Calu3 (cell line): ENCODE measurements at regions not wholly inside any gene's neighbourhood (a gene's known extent, or its start where the extent isn't known, plus 50 kb on each side); places are given as distances from the start of the nearest gene placed in this dataset.

Experiments used
- BruUV-seq: library from RNA; stranded (reverse); fragments of 400-500 nt; replicated peaks from 2 replicates; lab custom pipeline; 2021; lab: Mats Ljungman, UMichigan
- CTCF ChIA-PET: fragments of 300-600 bp; sonication (Branson Sonifier 250); formaldehyde crosslinking; loops from one replicate; lab custom pipeline; 2022; ENCODE audit warnings: antibody characterized with exemption; lab: Charles Lee
- DNase-seq: peaks from one replicate; pipeline ENCODE4 v3.0.0; 2022
- H3K27ac Mint-ChIP-seq: one replicate; pipeline ENCODE4 v1.8.0; 2022; ENCODE audit warnings: mixed read lengths; ENCODE audit not compliant: unreplicated experiment
- H3K27me3 Mint-ChIP-seq: one replicate; pipeline ENCODE4 v1.8.0; 2022; ENCODE audit warnings: mixed read lengths; ENCODE audit not compliant: unreplicated experiment
- H3K36me3 Mint-ChIP-seq: one replicate; pipeline ENCODE4 v1.8.0; 2022; ENCODE audit warnings: mild to moderate bottlenecking, moderate library complexity, mixed read lengths; ENCODE audit not compliant: insufficient read depth, unreplicated experiment
- H3K4me1 Mint-ChIP-seq: one replicate; pipeline ENCODE4 v1.8.0; 2022; ENCODE audit warnings: mild to moderate bottlenecking, low read depth, mixed read lengths; ENCODE audit not compliant: unreplicated experiment
- H3K4me3 Mint-ChIP-seq: one replicate; pipeline ENCODE4 v1.8.0; 2022; ENCODE audit warnings: mild to moderate bottlenecking, low read depth, moderate library complexity, mixed read lengths; ENCODE audit not compliant: unreplicated experiment
- H3K9me3 Mint-ChIP-seq: one replicate; pipeline ENCODE4 v1.8.0; 2022; ENCODE audit warnings: low read depth, mixed read lengths; ENCODE audit not compliant: unreplicated experiment
- intact Hi-C: fragments of 100-400 bp; cut with micrococcal nuclease; formaldehyde crosslinking; loops from one replicate; pipeline ENCODE4 v1.10.0; 2022; ENCODE audit not compliant: unreplicated experiment
- TF ChIP-seq, protein P1 (sequence below): fragments of 200-600 bp; IDR thresholded peaks from one replicate; pipeline ENCODE4 v1.8.0; 2022; ENCODE audit warnings: antibody characterized with exemption; ENCODE audit not compliant: unreplicated experiment

GRCh38 chr9:26296910-26297572 lies 595.6 kb downstream of the CAAP1 start:
- no TSS peak for BruUV-seq
- intact Hi-C loops: no loop called here
- TF ChIP-seq, protein P1, sequence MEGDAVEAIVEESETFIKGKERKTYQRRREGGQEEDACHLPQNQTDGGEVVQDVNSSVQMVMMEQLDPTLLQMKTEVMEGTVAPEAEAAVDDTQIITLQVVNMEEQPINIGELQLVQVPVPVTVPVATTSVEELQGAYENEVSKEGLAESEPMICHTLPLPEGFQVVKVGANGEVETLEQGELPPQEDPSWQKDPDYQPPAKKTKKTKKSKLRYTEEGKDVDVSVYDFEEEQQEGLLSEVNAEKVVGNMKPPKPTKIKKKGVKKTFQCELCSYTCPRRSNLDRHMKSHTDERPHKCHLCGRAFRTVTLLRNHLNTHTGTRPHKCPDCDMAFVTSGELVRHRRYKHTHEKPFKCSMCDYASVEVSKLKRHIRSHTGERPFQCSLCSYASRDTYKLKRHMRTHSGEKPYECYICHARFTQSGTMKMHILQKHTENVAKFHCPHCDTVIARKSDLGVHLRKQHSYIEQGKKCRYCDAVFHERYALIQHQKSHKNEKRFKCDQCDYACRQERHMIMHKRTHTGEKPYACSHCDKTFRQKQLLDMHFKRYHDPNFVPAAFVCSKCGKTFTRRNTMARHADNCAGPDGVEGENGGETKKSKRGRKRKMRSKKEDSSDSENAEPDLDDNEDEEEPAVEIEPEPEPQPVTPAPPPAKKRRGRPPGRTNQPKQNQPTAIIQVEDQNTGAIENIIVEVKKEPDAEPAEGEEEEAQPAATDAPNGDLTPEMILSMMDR: no peak
- no peak overlapping the region for H3K4me3 Mint-ChIP-seq
- H3K4me1 Mint-ChIP-seq: no peaks in the 10 kb centered on the region
- CTCF ChIA-PET: no interaction called here
- no peaks in the 10 kb centered on the region for H3K27me3 Mint-ChIP-seq
- no peak overlapping the region for H3K27ac Mint-ChIP-seq
- DNase-seq: no peak
- H3K9me3 Mint-ChIP-seq: peaks cover 7% of the 10 kb centered on the region
- H3K36me3 Mint-ChIP-seq: no peaks in the 10 kb centered on the region

DNA sequence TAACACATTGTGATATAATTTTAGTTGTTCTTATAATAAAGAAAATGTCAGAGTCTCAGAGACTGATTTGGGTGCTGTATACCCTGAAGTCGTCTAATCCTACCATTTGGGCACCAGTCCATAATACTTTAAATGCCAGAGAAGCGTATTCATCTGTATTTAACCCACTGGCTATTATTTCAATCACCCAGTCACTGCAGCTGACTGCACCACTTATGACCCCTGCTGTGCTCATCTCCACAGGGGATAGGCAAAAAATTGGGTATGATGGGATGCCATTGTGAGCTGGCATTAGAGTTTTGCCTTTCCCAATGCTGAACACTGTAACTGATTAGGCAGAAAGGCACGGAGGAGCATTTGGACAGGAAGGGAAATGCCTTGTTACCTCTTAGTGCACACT lies 599.7 kb downstream of the CAAP1 start:
- peaks cover 12% of the 10 kb centered on the region for H3K9me3 Mint-ChIP-seq
- H3K27ac Mint-ChIP-seq: no peak overlapping the region
- H3K4me1 Mint-ChIP-seq: no peaks in the 10 kb centered on the region
- H3K36me3 Mint-ChIP-seq: no peaks in the 10 kb centered on the region
- no peak for DNase-seq
- TF ChIP-seq, protein P1: no peak
- CTCF ChIA-PET: interaction anchor here (0.6 kb wide), 1 partner anchor 527 kb away, joined by 4 read pairs; no protein-coding TSS in a partner anchor
- no peak overlapping the region for H3K4me3 Mint-ChIP-seq
- intact Hi-C loops: no loop called here
- H3K27me3 Mint-ChIP-seq: no peaks in the 10 kb centered on the region
- BruUV-seq: no TSS peak

DNA sequence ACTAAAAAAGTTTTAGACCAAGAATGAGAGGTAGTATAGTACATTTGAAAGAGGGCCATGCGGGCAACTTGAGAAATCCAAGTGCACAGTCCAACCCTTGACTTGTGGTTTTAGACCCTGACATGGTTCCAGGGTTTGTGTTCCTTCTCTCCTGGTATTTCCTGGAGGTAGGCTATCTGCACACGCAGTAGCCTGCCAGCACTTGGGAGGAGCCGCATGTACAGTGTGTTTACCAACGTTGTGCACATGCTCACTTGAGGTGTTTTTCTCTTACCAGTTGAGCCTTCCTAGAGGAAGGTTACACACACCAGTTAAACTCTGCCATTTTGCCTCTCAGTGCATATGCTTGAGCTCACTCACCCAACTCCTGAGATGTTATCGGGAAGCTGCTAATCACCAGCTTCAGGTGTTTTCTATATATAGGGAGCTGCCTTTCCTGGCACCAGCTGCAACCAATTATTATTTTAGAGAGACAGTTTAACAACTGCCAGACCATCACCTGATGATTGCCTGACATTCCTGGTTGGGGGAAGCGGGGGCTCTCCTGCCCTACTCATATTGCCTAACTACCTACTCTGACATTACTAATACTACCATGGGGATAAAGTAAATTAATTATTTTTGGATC lies 593.4 kb upstream of the TUSC1 start:
- no peak overlapping the region for H3K4me3 Mint-ChIP-seq
- CTCF ChIA-PET: no interaction called here
- intact Hi-C loops: no loop called here
- no peaks in the 10 kb centered on the region for H3K27me3 Mint-ChIP-seq
- no peak for DNase-seq
- H3K36me3 Mint-ChIP-seq: no peaks in the 10 kb centered on the region
- TF ChIP-seq, protein P1: no peak
- H3K4me1 Mint-ChIP-seq: no peaks in the 10 kb centered on the region
- no TSS peak for BruUV-seq
- H3K27ac Mint-ChIP-seq: no peak overlapping the region
- H3K9me3 Mint-ChIP-seq: peaks cover 2% of the 10 kb centered on the region

DNA sequence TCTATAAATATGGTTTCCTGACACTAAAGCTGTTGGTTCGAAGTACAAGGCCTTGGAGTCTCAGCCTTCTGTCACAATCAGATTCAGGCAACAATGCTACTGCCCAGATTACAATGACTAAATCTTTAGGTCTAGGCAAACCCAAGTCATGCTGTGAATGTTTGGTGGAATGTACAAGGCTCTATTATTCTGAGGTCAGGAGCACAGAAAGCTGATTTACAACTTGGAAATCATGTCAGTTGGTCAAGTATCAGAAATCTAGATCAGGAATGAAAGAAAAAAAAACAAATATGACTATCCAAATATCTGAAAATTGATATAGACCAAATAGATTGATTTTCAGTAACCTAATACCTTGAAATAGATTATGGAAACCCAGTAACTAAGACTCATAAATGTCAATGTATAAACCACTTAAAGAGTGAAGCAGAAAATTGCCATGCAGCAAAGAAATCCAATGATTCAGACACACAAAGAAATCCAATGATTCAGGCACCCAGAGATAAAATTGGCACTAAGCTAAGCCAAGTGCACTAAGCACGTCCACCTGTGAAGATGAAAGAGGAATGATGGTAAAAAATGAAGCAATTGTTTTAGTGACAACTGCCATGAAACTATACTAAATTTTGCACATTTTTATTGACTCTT lies 588.0 kb upstream of the TUSC1 start:
- no TSS peak for BruUV-seq
- no peaks in the 10 kb centered on the region for H3K36me3 Mint-ChIP-seq
- DNase-seq: no peak
- CTCF ChIA-PET: no interaction called here
- H3K27ac Mint-ChIP-seq: no peak overlapping the region
- H3K27me3 Mint-ChIP-seq: no peaks in the 10 kb centered on the region
- intact Hi-C loops: no loop called here
- no peaks in the 10 kb centered on the region for H3K4me1 Mint-ChIP-seq
- H3K9me3 Mint-ChIP-seq: peaks cover 11% of the 10 kb centered on the region
- H3K4me3 Mint-ChIP-seq: no peak overlapping the region
- TF ChIP-seq, protein P1: no peak
